Keratinocyte (primary cell): ENCODE measurements at regions not wholly inside any gene's neighbourhood (a gene's known extent, or its start where the extent isn't known, plus 50 kb on each side); places are given as distances from the start of the nearest gene placed in this dataset.

Experiments
- DNase-seq: peaks from one replicate; pipeline ENCODE4 v3.0.0-alpha.2; 2011; ENCODE audit warnings: low read depth, missing footprints, low spot score
- FAIRE-seq: peaks from 2 replicates; lab custom pipeline; 2011; peaks lifted over from hg19 to GRCh38; lab: Jason Lieb, UNC
- H2AFZ ChIP-seq: 2 replicates; pipeline ENCODE4 v1.6.0; 2012; ENCODE audit warnings: low read length, control low read depth, inconsistent platforms; ENCODE audit not compliant: control insufficient read depth
- H3K27ac ChIP-seq: 2 replicates; pipeline ENCODE4 v1.5.1; 2011; ENCODE audit warnings: low read length; ENCODE audit not compliant: control insufficient read depth, insufficient read depth
- H3K27me3 ChIP-seq: 3 replicates; pipeline ENCODE4 v1.6.0; 2011; ENCODE audit warnings: low read length; ENCODE audit not compliant: control insufficient read depth, insufficient read depth; ENCODE audit errors: extremely low read depth
- H3K36me3 ChIP-seq, 2 experiments: 2 replicates in 1 of 2; 3 replicates in 1 of 2; pipeline ENCODE4 v1.5.1; 2011; ENCODE audit warnings: low read length in 2 of 2, mild to moderate bottlenecking in 1 of 2; ENCODE audit not compliant: control insufficient read depth in 2 of 2, insufficient read depth in 2 of 2; ENCODE audit errors: extremely low read depth in 1 of 2
- H3K4me1 ChIP-seq: 3 replicates; pipeline ENCODE4 v1.5.1; 2011; ENCODE audit warnings: low read length; ENCODE audit not compliant: control insufficient read depth, insufficient read depth; ENCODE audit errors: extremely low read depth
- H3K4me2 ChIP-seq: 3 replicates; pipeline ENCODE4 v1.6.0; 2011; ENCODE audit warnings: low read depth, low read length; ENCODE audit not compliant: control insufficient read depth, insufficient read depth; ENCODE audit errors: extremely low read depth
- H3K4me3 ChIP-seq, 3 experiments: fragments of 200-600 bp in 1 of 3; sonication (generic) in 1 of 3; 2 replicates in 2 of 3; 3 replicates in 1 of 3; pipeline ENCODE4 v1.5.1; 2011 to 2016; ENCODE audit warnings: low read length in 3 of 3, mild to moderate bottlenecking in 3 of 3, control low read depth in 2 of 3, inconsistent platforms in 1 of 3, low read depth in 1 of 3, mixed read lengths in 1 of 3, mixed run types in 1 of 3, moderate library complexity in 1 of 3; ENCODE audit not compliant: control insufficient read depth in 2 of 3, insufficient read depth in 2 of 3; ENCODE audit errors: extremely low read depth in 1 of 3
- H3K79me2 ChIP-seq: 2 replicates; pipeline ENCODE4 v1.6.0; 2012; ENCODE audit warnings: low read length; ENCODE audit not compliant: control insufficient read depth, insufficient read depth
- H3K9ac ChIP-seq: 3 replicates; pipeline ENCODE4 v1.6.0; 2011; ENCODE audit warnings: low read length; ENCODE audit not compliant: control insufficient read depth, insufficient read depth; ENCODE audit errors: extremely low read depth
- H3K9me1 ChIP-seq: 3 replicates; pipeline ENCODE4 v1.6.0; 2011; ENCODE audit warnings: low read length; ENCODE audit not compliant: control insufficient read depth, insufficient read depth; ENCODE audit errors: extremely low read depth
- H3K9me3 ChIP-seq: 2 replicates; pipeline ENCODE4 v1.5.1; 2012; ENCODE audit warnings: low read depth, low read length; ENCODE audit not compliant: control insufficient read depth
- H4K20me1 ChIP-seq: 3 replicates; pipeline ENCODE4 v1.6.0; 2011; ENCODE audit warnings: low read length; ENCODE audit not compliant: control insufficient read depth, insufficient read depth; ENCODE audit errors: extremely low read depth
- EZH2 ChIP-seq: IDR thresholded peaks from one replicate; pipeline ENCODE4 v1.6.1; 2012; ENCODE audit warnings: inconsistent platforms, mild to moderate bottlenecking, low read length, moderate library complexity
- dilution Hi-C: fragments of 300-500 bp; cut with MboI; formaldehyde crosslinking; loops from one replicate; pipeline ENCODE4 v1.7.0; 2020; ENCODE audit warnings: low sequenced_read_pairs; ENCODE audit not compliant: extremely low pct_ligation_motif_present
- TF ChIP-seq, protein P1 (sequence below), 3 experiments: IDR thresholded peaks in 1 of 3; conservative IDR thresholded peaks in 1 of 3; optimal IDR thresholded peaks in 1 of 3; 2 replicates in 2 of 3; 3 replicates in 1 of 3; pipeline versions ENCODE3 to v1.5.1; 2011; ENCODE audit warnings: low read length in 3 of 3, mild to moderate bottlenecking in 3 of 3, moderate library complexity in 2 of 3, control low read depth in 1 of 3, inconsistent platforms in 1 of 3; ENCODE audit not compliant: insufficient read depth in 2 of 3; ENCODE audit errors: extremely low read depth in 1 of 3

DNA sequence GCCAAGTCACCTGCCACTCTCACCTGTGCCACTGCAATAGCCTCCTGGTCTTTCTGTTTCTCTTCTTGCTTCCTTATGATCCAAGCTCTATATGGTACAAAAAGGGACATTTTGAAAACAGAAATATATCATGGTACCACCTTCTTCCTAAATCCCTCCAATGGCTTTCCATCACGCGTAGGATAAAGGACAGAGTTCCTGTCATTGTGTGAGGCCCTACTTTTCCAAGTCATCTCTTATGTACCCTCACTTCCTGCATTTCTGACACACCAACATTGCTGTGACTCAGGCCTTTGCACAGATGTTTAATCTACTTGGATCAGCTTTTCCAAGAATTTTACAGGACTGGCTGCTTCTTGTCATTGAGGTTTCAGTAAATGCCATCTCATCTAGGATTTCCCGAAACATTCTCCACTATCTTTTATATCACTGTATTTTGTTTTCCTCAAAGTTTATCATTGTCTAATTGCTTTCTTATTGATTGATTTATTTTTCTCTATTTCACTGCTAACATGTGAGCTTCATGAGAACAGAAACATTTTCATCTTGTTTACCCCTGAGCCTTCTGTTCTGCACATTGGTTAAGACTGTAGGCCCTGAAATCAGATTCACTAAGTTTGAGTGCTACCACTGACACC is 426.1 kb upstream of the FANCL start:
- dilution Hi-C loops: no loop called here

DNA sequence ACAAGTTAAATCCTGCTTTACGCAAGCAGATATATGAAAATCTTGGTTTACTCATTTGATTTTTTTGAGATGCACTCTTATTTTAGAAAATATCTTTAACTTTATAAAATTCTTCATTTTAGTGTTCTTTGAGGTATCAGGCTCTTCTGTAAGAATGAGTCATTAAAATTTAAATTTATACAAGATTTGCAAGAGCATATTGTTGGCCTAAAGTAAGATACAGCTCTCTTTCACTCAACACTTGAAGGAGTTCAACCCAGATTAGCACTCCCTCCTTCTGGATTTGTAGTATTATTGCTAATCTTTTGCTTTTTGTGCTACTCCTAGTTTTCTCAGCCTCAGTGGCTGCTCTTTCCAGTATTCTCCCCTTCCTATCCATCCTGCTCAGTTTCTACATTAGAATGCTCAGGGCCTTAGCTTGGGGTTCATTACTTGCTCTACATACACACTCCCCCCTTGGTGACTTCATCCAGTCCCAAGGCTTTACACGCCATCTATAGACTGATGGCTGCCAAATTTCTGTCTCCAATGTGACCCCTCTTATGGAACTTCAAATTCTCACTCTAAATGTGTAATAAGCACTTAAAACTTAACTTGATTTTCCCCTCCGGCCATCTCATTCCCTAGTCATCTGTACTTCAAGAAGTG is 425.3 kb upstream of the FANCL start:
- Histone ChIP-seq H3K27me3 (no peaks in the 10 kb centered on the region), H3K9ac (no peak overlapping the region), H3K4me2 (no peak overlapping the region), H3K9me1 (no peaks in the 10 kb centered on the region), H3K36me3 (no peaks in the 10 kb centered on the region), H3K9me3 (no peaks in the 10 kb centered on the region), H4K20me1 (no peaks in the 10 kb centered on the region), H2AFZ (no peak overlapping the region), H3K27ac (no peak overlapping the region), H3K4me1 (no peaks in the 10 kb centered on the region), H3K4me3 (no peak overlapping the region), H3K79me2 (no peaks in the 10 kb centered on the region)
- dilution Hi-C loops: no loop called here
- DNase-seq (no peak), FAIRE-seq (no peak)
- no peak for TF ChIP-seq EZH2
- TF ChIP-seq, protein P1, sequence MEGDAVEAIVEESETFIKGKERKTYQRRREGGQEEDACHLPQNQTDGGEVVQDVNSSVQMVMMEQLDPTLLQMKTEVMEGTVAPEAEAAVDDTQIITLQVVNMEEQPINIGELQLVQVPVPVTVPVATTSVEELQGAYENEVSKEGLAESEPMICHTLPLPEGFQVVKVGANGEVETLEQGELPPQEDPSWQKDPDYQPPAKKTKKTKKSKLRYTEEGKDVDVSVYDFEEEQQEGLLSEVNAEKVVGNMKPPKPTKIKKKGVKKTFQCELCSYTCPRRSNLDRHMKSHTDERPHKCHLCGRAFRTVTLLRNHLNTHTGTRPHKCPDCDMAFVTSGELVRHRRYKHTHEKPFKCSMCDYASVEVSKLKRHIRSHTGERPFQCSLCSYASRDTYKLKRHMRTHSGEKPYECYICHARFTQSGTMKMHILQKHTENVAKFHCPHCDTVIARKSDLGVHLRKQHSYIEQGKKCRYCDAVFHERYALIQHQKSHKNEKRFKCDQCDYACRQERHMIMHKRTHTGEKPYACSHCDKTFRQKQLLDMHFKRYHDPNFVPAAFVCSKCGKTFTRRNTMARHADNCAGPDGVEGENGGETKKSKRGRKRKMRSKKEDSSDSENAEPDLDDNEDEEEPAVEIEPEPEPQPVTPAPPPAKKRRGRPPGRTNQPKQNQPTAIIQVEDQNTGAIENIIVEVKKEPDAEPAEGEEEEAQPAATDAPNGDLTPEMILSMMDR (optimal IDR thresholded peaks at IDR 0.05 in 1 of 3, IDR thresholded peaks at IDR 0.05 in 1 of 3, conservative IDR thresholded peaks at IDR 0.05 in 1 of 3; ENCODE audit: extremely low read depth in 1 of 3, insufficient read depth in 2 of 3, low read length in 3 of 3): no peak

More for the DNA sequence above, 426.1 kb upstream of the FANCL start:
- H3K79me2 ChIP-seq: no peaks in the 10 kb centered on the region
- H3K27ac ChIP-seq: no peak overlapping the region
- no peak for FAIRE-seq
- no peak overlapping the region for H3K4me3 ChIP-seq
- DNase-seq: no peak
- H3K9me1 ChIP-seq: no peaks in the 10 kb centered on the region
- H2AFZ ChIP-seq: no peak overlapping the region
- no peaks in the 10 kb centered on the region for H3K9me3 ChIP-seq
- no peak overlapping the region for H3K9ac ChIP-seq
- H4K20me1 ChIP-seq: no peaks in the 10 kb centered on the region
- H3K4me2 ChIP-seq: no peak overlapping the region
- no peaks in the 10 kb centered on the region for H3K36me3 ChIP-seq
- TF ChIP-seq, protein P1 (optimal IDR thresholded peaks at IDR 0.05 in 1 of 3, IDR thresholded peaks at IDR 0.05 in 1 of 3, conservative IDR thresholded peaks at IDR 0.05 in 1 of 3; ENCODE audit: extremely low read depth in 1 of 3, insufficient read depth in 2 of 3, low read length in 3 of 3): no peak
- TF ChIP-seq EZH2: no peak
- H3K4me1 ChIP-seq: no peaks in the 10 kb centered on the region
- no peaks in the 10 kb centered on the region for H3K27me3 ChIP-seq
